ENCODE measurements at regions not wholly inside any gene's neighbourhood (a gene's known extent, or its start where the extent isn't known, plus 50 kb on each side); places are given as distances from the start of the nearest gene placed in this dataset.

DNA sequence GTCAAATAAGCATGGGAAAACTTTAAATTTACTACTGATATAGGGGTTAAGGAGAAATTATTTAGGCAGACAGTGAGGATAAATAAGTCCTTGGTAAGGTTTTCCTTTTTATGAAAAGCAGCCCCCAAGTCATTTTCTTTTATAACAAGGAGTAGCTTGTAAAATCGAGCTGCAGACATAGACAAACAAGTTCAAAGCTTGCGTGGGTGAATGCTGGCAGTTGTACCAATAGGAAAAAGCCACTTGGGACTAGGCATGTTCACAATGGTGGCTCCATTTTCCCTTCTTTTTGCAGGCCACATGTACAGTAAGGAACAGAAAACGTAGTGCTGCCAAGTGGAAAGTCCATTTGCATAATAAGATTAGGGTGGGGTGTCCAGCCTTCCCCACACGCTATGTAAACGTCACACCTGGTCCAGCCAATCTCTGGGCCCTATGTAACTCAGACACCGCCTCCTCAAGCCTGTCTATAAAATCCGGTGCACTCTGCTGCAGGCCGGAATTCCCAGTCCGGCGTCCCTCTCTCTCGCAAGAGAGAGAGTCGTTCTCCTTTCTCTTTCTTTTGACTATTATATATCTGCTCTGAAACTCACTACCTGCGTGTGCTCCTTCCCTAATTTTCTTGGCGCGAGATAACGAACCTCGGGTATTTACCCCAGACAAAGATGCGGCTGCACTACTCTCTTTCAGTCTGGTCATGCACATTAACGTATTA, 217.1 kb upstream of the MAN1A1 start:
- no peak for DNase-seq (ENCODE audit: low read depth in 2 of 2, low spot score in 1 of 2)

DNA sequence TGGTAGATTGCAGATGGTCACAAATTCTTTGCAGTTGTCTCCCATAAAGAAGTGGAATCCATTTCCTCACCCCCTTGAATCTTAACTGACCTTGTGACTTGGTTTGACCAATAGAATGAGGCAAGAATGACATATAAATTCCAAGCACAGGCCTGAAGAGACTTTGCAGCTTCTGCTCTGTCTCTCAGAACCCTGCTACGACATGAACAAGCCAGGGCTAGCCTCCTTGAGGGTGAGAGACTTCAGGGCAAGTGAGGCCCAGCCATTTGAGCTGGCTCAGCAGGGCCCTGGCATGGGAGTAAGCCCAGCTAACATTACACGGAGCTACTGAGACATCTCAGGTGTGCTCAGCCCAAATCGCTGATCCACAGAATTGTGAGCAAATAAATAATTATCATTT, 216.3 kb upstream of the MAN1A1 start:
- DNase-seq (ENCODE audit: low read depth in 2 of 2, low spot score in 1 of 2): no peak

DNA sequence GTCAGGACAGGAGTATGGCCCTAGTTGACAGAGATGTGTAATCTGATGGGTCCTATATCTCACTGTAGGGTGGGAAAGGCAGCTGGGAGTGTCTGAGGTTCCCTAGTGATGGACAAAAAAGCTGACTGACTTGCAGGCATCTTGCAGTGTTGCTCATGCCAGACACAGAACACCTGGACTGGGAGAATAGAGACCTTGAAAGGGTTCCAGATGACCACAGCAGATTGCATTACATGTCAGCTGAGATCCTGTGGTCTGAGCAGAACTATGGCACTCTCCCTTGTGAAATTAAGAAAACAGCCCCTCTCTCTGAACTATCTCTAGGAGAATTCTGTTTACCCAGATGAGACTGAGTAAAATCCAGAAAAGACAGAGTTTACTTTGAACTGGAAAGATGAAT, 212.6 kb upstream of the MAN1A1 start:
- no peak for DNase-seq (ENCODE audit: low read depth in 2 of 2, low spot score in 1 of 2)

DNA sequence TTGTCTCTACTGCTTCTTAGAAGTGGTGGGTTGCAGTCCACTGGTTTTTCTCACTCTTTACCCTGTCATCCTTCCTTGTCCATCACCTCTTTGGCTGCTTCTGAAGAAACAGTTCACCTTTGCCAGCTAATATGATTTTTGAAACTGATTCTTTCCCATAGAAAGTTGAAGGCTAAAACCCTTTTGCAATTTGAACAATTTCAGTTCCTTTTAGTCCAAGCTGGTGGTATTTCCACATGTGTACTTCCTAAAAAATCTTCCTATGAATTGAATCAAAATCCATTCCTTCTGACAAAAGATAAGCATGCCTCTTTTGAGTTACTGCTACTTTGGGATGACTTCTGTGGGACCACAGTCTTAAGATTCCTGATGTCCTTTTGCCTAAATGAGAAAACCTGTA, 210.0 kb upstream of the MAN1A1 start:
- no peak for DNase-seq (ENCODE audit: low read depth in 2 of 2, low spot score in 1 of 2)

DNA sequence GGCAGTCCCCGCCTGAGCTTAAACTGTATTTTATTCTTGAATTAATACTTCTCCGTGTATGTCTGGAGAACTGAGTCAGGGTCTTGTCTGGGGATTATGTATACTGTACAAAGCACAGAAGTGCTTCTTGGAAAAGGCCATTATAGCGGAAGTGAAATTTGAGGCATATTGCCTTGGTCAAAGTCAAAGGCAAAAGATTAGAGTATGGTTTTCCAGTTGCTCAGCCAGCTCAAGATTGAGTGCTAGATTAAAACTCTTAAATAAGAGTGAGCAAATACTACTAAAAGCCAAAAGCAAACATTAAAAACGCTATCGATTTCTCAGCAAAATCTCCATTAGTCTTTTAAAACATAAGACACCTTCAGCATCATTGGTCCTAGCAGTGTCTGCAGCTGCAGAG, 207.7 kb upstream of the MAN1A1 start:
- DNase-seq (ENCODE audit: low read depth in 2 of 2, low spot score in 1 of 2): no peak

DNA sequence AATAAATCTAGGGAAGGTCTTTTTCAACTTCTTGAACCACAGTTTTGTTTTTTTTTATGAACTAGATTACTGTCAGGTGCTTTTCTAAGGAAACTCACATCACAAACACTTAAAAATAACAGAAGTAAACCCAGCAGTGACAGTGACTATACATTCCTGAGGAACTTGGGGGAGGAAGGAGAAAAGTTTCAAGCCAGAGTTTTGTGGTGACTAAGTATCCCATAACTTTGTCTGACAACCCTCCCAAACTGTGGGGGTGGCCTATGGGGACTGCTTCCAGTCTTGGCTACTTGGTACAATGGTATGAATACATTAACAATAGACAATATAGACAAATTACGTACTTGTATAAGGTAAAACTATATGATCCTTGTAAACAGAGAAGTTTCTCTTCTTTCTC, 202.5 kb upstream of the MAN1A1 start:
- DNase-seq (ENCODE audit: low read depth in 2 of 2, low spot score in 1 of 2): no peak

DNA sequence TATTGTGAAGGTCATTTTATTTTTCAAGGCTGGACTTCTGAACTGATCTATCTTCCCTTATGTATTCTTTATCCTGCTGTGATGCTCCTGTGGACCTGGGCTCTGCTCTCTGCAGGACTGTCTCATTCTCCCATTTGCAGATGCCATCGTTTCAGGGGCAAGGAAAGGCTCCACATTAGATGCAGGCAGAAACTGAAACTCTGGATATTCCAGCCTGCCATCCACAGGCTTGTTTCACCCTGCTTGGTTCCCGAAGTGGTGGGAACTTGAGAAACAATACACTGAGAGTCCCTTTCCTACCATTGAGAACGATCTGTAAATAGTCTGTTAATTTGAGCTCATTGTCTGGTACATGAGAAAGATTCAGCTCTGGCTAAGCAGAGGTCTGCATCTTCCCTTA, 197.5 kb upstream of the MAN1A1 start:
- no peak for DNase-seq (ENCODE audit: low read depth in 2 of 2, low spot score in 1 of 2)

DNA sequence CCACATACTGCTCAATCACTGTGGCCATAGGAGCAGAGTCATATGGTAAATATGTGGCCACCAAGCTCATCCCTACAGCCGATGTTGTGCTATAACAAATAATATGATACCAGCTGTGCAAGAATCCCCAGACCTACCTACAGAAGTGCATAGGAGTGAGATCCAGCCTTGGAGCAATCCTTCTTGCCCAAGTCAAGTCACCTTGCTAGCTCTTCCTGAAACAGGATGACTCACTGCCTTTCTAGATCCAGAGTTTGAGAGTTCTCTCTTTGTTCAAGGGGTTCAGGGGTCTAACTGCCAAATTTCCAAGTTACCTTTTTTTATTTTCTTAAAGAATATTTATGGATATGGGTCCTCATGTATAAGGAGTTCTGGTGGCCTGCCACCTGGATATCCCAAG, 195.7 kb upstream of the MAN1A1 start:
- DNase-seq (ENCODE audit: low read depth in 2 of 2, low spot score in 1 of 2): no peak

DNA sequence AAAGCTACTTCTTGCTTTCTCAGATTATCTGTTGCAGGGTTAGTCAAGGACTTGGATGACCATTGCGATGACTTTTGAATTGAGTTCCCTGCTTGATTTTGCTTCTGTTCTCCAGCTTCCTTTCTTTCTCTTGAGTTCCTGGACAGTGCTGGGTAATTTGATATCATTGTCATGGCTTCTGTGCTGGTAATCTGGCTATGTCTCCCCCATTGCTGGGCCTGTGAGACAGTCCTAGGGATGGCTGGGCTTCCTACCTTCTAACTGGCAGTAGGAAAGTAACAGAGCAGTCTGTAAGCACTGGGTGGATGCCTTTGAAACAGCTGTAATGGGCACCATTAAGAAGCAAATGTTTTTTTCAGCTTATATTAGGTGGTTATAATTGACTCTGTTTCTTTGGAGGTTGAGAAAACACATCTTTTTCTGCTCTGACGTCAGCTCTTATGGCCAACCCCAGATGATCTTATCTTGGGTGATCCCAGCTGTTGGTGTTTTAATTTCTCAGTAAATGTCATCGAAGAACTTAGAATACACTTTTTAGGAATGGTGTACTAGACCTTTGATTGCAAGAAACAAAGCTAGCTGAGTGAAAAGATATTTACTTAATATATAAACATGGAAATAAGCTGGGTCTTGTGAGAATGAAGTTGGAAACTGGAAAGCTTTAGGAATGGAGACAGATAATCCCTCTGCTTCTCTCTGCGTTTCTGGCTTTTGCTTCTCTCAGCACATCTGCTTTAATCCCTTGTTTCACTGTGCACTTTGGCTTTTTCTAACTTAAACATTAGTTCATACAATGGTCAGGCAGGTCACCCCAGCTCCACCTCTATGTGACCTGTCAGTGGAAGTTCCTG, 195.0 kb upstream of the MAN1A1 start:
- no peak for DNase-seq (ENCODE audit: low read depth in 2 of 2, low spot score in 1 of 2)

DNA sequence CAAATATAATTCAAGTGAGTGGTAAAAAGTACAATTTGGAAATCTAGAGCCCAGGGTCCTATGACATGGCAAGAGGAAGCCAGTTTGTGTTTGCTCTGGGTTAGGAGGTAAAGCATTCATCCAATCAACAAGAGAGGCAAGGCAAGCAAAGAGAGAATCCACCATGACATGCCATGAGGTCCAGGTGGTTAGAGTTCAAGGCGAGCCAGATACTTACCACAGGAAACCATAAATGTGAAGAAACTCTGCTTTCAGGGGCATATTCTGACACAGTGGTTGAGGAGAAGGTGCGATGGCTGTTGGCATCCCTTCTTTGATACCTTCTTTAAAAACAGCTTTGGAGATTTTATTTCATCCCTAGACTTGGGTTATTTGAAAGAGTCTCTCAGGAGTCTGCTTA, 193.8 kb upstream of the MAN1A1 start:
- no peak for DNase-seq (ENCODE audit: low read depth in 2 of 2, low spot score in 1 of 2)

DNA sequence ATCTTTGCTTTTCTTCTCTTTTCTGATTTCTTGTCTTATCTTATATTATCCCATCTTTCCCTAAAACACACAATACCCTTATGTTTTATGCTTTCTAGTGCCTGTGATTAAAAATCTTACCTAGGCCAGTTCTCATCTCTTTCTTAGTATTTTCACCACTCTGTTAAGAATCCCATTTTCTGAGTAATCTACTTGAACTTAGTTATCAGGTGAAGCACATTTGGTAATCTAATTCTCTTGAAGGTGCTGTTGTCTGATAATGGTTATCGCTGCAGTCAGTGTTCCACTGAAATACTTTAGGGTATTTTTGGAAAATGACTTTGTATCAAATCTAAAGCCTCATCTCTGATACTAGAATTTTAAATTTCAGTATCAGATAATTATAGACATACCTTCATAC, 192.5 kb upstream of the MAN1A1 start:
- DNase-seq (ENCODE audit: low read depth in 2 of 2, low spot score in 1 of 2): no peak

DNA sequence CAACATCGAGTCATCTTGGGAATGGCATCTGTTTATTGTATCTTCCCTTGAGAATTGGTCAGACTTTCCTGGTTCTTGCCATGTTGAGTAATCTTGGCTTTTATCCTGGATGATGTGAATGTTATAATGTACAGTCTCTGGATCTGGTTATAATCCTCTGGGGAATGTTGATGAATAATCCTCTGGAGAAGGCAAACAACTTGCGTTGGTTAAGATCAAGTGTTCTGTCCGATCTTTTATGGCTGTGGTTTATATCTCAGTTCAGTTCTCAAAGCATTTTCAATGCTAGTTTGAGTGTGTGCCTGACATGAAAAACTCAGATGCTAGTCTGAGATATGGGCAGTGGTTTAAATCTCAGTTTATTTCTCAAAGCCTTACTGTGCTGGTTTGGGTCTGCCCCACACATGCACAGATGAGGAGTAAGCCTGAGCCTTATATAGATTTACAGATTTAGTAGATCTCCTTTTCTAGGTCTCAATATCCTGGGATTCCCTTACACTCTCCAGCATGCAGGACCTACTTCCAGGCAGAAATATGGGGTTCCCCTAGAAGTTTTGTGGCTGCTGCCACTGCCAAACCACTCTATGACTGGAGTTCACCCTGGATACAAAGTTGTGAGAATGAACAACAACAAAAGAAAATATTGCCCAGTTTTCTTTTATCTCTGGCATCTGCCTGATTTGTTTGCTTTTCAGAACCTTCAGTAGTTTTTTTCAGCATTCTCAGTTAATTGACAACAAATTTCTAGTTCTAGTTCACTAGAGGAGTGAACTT, 191.8 kb upstream of the MAN1A1 start:
- no peak for DNase-seq (ENCODE audit: low read depth in 2 of 2, low spot score in 1 of 2)

DNA sequence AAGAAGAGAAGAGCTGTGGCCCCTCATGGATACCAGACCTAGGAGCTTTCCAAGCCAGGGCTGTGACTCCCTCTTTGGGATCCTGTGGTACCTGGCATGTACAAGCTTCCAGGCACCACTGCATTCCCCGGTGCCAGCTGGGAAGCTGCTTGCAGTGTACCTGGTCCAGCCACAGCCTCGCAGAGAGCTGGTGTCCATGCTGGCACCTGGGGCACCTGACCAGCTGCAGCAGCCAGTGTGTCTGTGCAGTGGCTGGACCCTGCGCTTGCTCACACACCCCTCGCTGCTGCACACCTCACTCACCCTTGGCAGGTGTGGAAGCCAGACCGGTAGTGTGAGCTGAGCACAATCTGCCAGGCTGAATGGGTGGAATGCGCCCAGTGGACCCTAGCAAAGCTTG, 190.9 kb upstream of the MAN1A1 start:
- DNase-seq (ENCODE audit: low read depth in 2 of 2, low spot score in 1 of 2): no peak

DNA sequence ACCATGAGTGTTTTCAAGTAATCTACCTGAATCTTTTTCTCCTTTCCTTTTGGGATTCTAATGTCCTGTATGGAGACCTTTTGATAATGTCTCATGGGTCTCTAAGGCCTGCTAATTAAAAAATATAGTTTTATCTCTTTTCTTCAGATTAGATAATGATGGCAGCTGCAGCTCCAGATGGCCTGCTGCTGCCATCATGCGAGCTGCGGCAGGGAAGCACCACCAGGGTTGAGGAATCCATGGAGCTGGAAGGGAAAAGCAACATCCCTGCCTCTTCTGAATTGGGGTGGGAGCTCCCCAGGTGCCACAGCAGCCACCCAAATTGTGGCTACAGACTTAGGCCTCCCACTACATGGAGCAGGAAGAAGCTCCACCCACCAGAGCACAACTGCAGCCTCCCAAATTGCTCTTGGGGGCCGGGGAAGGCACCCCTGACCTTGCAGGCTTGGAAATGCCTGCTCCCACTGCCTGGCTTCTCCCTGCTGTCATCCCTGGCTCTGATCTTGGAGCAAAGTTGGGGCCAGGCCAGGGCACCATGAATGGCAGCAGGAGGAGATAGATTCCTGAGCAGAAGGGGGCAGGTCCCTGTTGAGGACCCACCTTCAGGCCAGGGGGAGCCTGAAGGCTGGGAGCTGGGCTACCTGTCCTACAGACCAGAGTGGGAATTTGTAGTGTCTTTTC, 189.6 kb upstream of the MAN1A1 start:
- DNase-seq (ENCODE audit: low read depth in 2 of 2, low spot score in 1 of 2): no peak

DNA sequence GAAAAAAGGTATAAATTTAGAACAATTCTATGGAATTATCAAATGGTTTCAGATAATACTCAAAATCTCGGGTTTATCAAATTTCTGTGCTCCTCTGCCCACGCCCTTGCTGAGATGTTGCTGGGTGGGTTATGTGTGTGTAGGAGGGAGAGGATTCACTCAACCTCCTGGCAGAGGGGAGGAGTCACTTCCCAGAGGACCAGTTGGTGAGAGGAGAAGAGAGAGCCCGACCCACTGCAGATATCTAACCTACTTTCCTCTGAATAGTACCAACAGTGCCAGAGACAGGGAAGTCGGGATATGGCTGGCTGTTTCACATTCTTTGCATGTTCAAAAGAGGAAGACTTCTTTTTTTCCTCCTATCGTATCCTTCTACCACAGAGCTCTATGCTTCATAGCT, 187.1 kb upstream of the MAN1A1 start:
- DNase-seq (ENCODE audit: low read depth in 2 of 2, low spot score in 1 of 2): no peak

DNA sequence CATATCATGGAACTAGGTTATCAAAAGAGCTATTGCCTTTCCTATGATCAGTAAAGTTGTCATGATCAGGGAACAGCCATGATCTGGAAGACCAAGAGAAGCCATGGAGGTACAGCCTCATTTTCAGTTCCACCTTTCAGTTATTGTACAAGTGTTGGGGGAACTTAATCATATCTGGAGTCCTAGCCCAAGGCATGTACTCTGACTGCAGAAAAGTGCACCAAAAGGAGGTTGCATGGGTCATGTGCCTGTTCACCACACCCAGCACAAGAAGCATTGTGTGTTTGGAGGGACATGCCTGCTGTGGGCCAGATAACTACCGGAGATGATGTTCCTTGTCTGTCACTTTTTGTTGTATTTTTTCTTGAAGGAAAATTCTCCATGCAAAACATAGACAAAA, 185.8 kb upstream of the MAN1A1 start:
- no peak for DNase-seq (ENCODE audit: low read depth in 2 of 2, low spot score in 1 of 2)

DNA sequence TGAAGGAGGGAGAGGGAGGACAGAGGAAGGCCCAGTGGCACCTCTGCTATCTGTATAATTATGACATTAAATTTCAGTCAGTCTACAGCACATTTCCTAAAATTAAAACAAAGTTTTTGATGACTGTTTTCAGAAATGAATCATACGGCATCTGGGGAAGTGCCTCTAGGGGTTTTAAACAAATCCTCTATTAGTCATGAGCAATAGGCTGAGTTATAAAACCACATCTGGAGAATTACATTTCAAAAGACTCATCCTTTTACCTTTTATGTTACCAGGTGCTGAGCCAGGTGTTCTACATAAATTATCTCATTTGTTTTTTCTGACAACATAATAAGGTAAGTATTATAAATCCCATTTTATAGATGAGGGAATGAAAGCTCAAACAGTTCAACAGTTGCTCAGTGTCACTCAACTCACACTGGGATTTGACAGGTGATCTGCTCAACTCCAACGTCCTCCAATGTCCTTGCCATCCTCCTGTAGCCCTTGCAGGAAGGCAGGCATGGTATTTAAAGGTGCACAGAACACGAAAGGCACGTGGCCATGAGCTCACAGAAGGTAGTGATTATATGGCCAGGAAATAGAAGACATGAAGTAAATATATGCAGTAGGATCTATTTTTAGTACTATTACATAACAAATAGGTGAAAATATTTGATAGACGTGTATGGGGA, 184.2 kb upstream of the MAN1A1 start:
- no peak for DNase-seq (ENCODE audit: low read depth in 2 of 2, low spot score in 1 of 2)

DNA sequence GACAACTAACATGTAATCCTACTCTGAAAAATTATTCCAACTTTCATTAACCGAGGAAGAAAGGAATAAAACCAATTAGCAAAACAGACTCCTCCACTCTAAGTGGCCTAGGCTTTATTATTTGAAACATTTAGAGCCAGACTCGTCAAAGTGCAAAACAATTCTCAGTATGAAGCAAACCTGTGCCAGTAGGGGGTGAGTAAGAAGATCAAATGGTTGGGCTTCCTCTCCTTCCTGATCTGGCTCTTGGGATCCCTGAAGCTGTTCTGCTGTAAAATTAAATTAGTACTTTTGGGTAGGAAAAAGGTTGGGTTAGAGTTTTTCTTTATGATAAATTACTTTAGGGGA, 177.6 kb upstream of the MAN1A1 start:
- DNase-seq (ENCODE audit: low read depth in 2 of 2, low spot score in 1 of 2): no peak

DNA sequence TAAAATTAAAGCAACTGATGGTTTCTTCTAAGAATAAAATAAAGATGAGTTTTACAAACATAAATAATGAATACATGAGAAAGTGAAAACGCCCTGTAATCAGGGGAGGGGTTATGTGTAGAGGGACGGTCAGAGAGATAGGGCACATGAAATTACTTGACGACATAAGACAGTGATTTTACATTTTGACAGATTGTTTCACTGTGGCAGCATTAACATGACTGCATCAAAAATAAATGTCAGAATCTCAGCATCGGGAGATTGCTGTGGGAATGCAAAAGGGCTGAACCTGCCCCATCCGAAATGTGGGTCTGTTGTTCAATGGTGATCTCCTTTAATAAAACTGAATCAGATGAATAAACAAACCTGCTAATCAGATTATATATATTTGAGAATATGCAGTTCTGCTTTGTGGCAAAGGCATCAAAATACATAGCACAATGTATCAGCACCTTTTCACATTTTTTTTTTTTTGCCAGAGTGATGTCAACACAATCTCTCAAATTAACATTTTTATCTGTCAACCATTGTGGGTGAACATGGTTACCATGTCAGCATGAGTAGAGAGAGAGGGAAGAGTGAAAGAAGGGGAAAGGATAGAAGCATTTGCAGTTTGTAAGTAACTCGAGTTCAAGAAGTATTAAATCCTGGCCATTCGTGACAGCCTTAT, 177.1 kb upstream of the MAN1A1 start:
- DNase-seq (ENCODE audit: low read depth in 2 of 2, low spot score in 1 of 2): no peak

DNA sequence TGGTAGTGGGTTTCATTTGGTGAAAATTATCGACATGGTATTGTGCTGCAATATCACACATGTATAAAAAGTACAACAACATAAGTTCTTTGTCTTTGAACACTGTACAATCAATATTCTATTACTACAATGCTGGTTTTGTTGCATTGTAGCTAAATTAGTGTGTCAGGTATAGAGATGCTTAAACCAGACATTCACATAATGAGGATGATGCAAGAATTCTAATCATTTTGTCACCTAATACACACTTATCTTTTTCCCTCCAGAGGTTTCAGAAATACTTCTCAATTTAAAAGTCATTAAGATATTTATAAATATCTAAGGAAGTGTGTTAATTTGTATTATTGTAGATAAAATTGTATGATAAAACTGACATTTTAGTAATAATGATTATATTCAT, 174.8 kb upstream of the MAN1A1 start:
- DNase-seq (ENCODE audit: low read depth in 2 of 2, low spot score in 1 of 2): no peak

DNA sequence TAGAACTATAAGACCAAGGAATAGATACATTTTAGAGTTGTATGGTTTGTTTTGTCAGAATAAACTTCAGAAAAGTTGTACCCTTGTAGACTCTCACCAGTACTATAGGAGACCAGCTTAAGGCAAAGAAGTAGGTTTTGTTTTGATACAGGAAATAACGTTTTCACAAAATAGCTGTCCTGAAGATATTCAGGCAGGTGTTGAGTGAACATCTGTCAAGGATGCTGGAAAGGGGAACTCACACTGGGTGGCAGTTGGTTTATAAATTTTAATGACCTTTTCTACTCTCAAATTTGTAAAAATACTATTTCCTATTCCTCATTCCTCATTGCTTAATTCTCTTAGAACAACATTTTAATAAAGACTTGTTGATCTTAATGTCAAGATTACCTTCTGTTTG, 174.0 kb upstream of the MAN1A1 start:
- DNase-seq (ENCODE audit: low read depth in 2 of 2, low spot score in 1 of 2): no peak
